ENCODE measurements at regions not wholly inside any gene's neighbourhood (a gene's known extent, or its start where the extent isn't known, plus 50 kb on each side); places are given as distances from the start of the nearest gene placed in this dataset.

DNA sequence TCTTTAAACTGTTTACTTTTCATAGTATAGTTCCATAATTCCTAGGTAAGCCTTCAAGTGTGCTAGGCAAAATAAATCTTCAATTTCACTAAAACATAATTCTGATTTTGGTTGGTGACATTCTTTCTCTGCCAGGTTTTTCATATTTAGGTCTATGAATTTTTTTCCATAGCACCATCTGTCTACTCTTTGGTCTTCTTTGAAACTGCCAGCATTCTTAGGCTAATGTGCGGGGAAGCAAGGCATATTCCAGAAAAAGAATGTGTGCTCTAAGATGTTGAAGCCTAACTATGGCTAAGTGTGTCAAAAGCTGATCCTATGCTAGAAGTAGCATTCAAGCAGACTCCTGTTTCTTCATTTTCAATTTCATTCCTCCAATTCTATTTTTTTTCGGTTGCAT is 213.9 kb upstream of the C11orf87 start:
- Histone ChIP-seq H3K4me3 (no peak overlapping the region), H3K36me3 (no peaks in the 10 kb centered on the region), H3K4me1 (no peaks in the 10 kb centered on the region), H3K27me3 (ENCODE audit: low read depth) (no peaks in the 10 kb centered on the region), H3K9me3 (no peaks in the 10 kb centered on the region), H3K27ac (no peak overlapping the region)
- ATAC-seq (no peak), DNase-seq (no peak)
- intact Hi-C loops (cut with DNase I) = no loop called here
- TF ChIP-seq, protein P1, sequence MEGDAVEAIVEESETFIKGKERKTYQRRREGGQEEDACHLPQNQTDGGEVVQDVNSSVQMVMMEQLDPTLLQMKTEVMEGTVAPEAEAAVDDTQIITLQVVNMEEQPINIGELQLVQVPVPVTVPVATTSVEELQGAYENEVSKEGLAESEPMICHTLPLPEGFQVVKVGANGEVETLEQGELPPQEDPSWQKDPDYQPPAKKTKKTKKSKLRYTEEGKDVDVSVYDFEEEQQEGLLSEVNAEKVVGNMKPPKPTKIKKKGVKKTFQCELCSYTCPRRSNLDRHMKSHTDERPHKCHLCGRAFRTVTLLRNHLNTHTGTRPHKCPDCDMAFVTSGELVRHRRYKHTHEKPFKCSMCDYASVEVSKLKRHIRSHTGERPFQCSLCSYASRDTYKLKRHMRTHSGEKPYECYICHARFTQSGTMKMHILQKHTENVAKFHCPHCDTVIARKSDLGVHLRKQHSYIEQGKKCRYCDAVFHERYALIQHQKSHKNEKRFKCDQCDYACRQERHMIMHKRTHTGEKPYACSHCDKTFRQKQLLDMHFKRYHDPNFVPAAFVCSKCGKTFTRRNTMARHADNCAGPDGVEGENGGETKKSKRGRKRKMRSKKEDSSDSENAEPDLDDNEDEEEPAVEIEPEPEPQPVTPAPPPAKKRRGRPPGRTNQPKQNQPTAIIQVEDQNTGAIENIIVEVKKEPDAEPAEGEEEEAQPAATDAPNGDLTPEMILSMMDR (IDR thresholded peaks at IDR 0.05) = no peak

DNA sequence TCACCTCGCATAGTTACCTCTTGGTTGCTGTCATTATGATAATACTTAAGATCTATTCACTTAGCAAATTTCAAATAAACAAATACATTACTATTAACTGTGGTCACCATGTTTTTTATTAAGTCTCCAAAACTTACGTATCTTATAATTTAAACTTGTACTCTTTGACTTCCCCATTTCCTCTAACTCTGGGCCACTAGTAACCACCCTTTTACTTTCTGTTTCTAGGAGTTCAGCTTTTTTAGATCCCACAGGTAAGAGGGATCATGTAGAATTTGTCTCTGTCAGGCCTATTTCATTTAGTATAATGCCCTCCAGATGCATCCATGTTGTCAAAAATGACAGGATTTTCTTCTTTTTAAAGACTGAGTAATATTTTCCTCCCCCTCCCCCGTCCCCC is 212.4 kb upstream of the C11orf87 start:
- DNase-seq = no peak
- Histone ChIP-seq H3K4me3 (no peak overlapping the region), H3K27me3 (ENCODE audit: low read depth) (no peaks in the 10 kb centered on the region), H3K27ac (no peak overlapping the region), H3K36me3 (no peaks in the 10 kb centered on the region), H3K4me1 (no peaks in the 10 kb centered on the region), H3K9me3 (no peaks in the 10 kb centered on the region)
- ATAC-seq = no peak
- TF ChIP-seq, protein P1 (IDR thresholded peaks at IDR 0.05) = no peak
- intact Hi-C loops (cut with DNase I) = no loop called here

DNA sequence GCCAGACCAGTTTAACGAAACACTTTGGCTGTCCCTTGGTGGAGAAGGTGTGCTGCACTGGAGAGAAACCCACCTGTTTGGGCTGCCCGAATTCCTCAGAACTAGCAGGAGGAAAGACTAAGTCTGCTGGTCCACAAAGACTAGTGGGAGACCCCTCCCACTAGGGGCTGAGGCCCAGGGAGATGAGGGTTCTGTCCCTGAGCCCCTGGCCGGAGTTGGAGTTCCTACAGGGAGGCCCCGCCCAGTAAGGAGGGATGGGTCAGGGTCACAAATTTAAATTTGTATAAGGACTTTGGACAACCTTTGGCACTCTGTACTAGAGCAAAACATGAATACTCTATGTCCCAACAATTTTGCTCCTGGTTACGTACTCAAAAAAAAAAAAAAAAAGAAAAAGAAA is 200.8 kb upstream of the C11orf87 start:
- Histone ChIP-seq H3K4me1 (no peaks in the 10 kb centered on the region), H3K4me3 (no peak overlapping the region), H3K9me3 (no peaks in the 10 kb centered on the region), H3K36me3 (no peaks in the 10 kb centered on the region), H3K27me3 (ENCODE audit: low read depth) (no peaks in the 10 kb centered on the region), H3K27ac (no peak overlapping the region)
- TF ChIP-seq, protein P1 (IDR thresholded peaks at IDR 0.05) = no peak
- DNase-seq (no peak), ATAC-seq (no peak)
- intact Hi-C loops (cut with DNase I) = no loop called here

DNA sequence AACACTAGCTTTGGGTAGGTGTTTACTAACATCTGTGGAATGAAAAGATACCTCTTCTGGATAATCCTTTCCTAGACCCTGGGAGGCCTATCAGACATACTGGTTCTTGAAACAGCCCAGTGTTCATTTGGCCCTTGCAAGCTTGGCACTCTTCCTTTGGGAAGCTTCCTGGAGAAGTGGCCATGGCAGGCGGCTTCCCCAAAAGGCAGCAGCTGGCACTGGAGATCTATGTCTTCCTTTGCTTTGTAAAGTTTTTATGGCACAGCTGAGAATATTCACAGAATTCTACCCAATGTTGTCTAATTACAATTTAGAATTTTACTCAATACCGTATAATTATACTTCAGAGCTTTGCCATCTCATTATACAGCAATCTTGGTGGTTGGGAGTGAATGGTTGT is 199.2 kb upstream of the C11orf87 start:
- TF ChIP-seq, protein P1 (IDR thresholded peaks at IDR 0.05) = no peak
- Histone ChIP-seq H3K4me1 (no peaks in the 10 kb centered on the region), H3K9me3 (no peaks in the 10 kb centered on the region), H3K27me3 (ENCODE audit: low read depth) (no peaks in the 10 kb centered on the region), H3K36me3 (no peaks in the 10 kb centered on the region), H3K27ac (no peak overlapping the region), H3K4me3 (no peak overlapping the region)
- ATAC-seq (no peak), DNase-seq (no peak)
- intact Hi-C loops (cut with DNase I) = no loop called here

DNA sequence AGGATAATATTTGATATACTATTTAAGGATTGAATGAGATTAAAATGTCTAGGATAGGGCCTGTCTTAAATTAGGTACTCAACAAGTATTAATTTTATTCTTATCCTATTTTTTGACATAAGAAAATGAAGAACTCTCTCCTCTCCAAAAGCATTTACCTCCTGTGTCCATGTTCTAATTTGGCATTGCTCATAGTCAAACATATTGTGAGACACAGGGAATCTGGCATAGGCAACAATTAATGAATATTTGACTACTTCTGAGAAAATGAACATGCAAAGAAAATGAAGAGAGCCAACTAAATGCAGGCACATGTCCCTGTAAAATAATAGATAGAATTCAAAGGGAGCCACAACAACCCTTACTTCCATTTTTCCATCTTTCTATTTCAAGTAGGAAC is 198.5 kb upstream of the C11orf87 start:
- TF ChIP-seq, protein P1 (IDR thresholded peaks at IDR 0.05) = no peak

DNA sequence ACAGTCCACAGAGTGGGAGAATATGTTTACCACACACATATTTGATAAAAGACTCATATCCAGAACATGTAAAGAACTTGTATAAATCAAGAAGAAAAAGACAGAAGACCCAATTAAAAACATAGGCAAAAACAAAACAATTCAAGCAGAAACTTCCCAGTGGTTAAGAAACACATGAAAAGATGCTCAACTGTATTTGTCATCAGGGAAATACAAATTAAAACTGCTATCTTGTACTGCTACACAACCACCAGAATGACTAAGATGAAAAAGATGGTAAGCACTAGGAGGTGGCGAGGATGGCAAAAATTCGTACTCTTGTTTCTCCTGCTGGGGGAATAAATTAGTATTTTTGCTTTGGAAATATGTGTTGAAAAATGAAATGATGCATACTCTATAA is 192.3 kb upstream of the C11orf87 start:
- Histone ChIP-seq H3K36me3 (no peaks in the 10 kb centered on the region), H3K9me3 (no peaks in the 10 kb centered on the region), H3K4me3 (no peak overlapping the region), H3K27me3 (ENCODE audit: low read depth) (no peaks in the 10 kb centered on the region), H3K4me1 (no peaks in the 10 kb centered on the region), H3K27ac (no peak overlapping the region)
- TF ChIP-seq, protein P1 (IDR thresholded peaks at IDR 0.05) = no peak
- DNase-seq (no peak), ATAC-seq (no peak)
- intact Hi-C loops (cut with DNase I) = no loop called here

More for the DNA sequence above, 198.5 kb upstream of the C11orf87 start:
- no peak for DNase-seq
- H3K27me3 ChIP-seq (ENCODE audit: low read depth) = no peaks in the 10 kb centered on the region
- H3K4me1 ChIP-seq = no peaks in the 10 kb centered on the region
- H3K27ac ChIP-seq = no peak overlapping the region
- ATAC-seq = no peak
- H3K4me3 ChIP-seq = no peak overlapping the region
- H3K36me3 ChIP-seq = no peaks in the 10 kb centered on the region
- H3K9me3 ChIP-seq = no peaks in the 10 kb centered on the region
- intact Hi-C loops (cut with DNase I) = no loop called here

Measured in lower lobe of right lung (tissue), 2 donors.